ENCODE measurements at regions not wholly inside any gene's neighbourhood (a gene's known extent, or its start where the extent isn't known, plus 50 kb on each side); places are given as distances from the start of the nearest gene placed in this dataset.
"Not testable (repeated sequence)": the region's sequence is repeated elsewhere in the genome, so short reads cannot be mapped to it uniquely, and the experiment has no call there.

GRCh38 chr4:9611101-9611500, 166.9 kb downstream of the DEFB131A start:
- Mint-ChIP-seq H3K27me3 (ENCODE audit: unreplicated experiment) (peaks cover 2% of the 10 kb centered on the region), H3K9me3 (ENCODE audit: unreplicated experiment) (peaks cover 2% of the 10 kb centered on the region), H3K36me3 (ENCODE audit: unreplicated experiment) (peaks cover 5% of the 10 kb centered on the region), H3K4me3 (ENCODE audit: unreplicated experiment) (no peak overlapping the region), H3K4me1 (ENCODE audit: low read depth, unreplicated experiment) (no peaks in the 10 kb centered on the region), H3K27ac (ENCODE audit: unreplicated experiment) (no peak overlapping the region)
- no peak for TF ChIP-seq CTCF (IDR thresholded peaks at IDR 0.05; ENCODE audit: partially characterized antibody, unreplicated experiment)
- no peak for DNase-seq

- H3K4me3 Mint-ChIP-seq (ENCODE audit: unreplicated experiment); H3K9me3 Mint-ChIP-seq (ENCODE audit: unreplicated experiment); H3K4me1 Mint-ChIP-seq (ENCODE audit: low read depth, unreplicated experiment); H3K36me3 Mint-ChIP-seq (ENCODE audit: unreplicated experiment); DNase-seq; H3K27me3 Mint-ChIP-seq (ENCODE audit: unreplicated experiment); H3K27ac Mint-ChIP-seq (ENCODE audit: unreplicated experiment): not testable (repeated sequence)
Measured at GRCh38 chr4:9636411-9636810, 145.0 kb upstream of the DRD5 start.

- H3K4me3 Mint-ChIP-seq (ENCODE audit: unreplicated experiment); H3K9me3 Mint-ChIP-seq (ENCODE audit: unreplicated experiment); H3K27ac Mint-ChIP-seq (ENCODE audit: unreplicated experiment); DNase-seq; H3K36me3 Mint-ChIP-seq (ENCODE audit: unreplicated experiment); H3K4me1 Mint-ChIP-seq (ENCODE audit: low read depth, unreplicated experiment); H3K27me3 Mint-ChIP-seq (ENCODE audit: unreplicated experiment): not testable (repeated sequence)
- peak; percentile 74 for TF ChIP-seq CTCF (IDR thresholded peaks at IDR 0.05; ENCODE audit: partially characterized antibody, unreplicated experiment)
Measured at GRCh38 chr4:9659678-9660077, 121.8 kb upstream of the DRD5 start.

GRCh38 chr4:9660955-9661354, 120.5 kb upstream of the DRD5 start:
- not testable (repeated sequence) for H3K36me3 Mint-ChIP-seq (ENCODE audit: unreplicated experiment); H3K4me1 Mint-ChIP-seq (ENCODE audit: low read depth, unreplicated experiment); H3K4me3 Mint-ChIP-seq (ENCODE audit: unreplicated experiment); H3K9me3 Mint-ChIP-seq (ENCODE audit: unreplicated experiment); H3K27me3 Mint-ChIP-seq (ENCODE audit: unreplicated experiment); DNase-seq; H3K27ac Mint-ChIP-seq (ENCODE audit: unreplicated experiment)

- H3K36me3 Mint-ChIP-seq (ENCODE audit: unreplicated experiment); H3K4me3 Mint-ChIP-seq (ENCODE audit: unreplicated experiment); H3K9me3 Mint-ChIP-seq (ENCODE audit: unreplicated experiment); H3K4me1 Mint-ChIP-seq (ENCODE audit: low read depth, unreplicated experiment); H3K27ac Mint-ChIP-seq (ENCODE audit: unreplicated experiment); DNase-seq; H3K27me3 Mint-ChIP-seq (ENCODE audit: unreplicated experiment): not testable (repeated sequence)
Measured at GRCh38 chr4:9670725-9671124, 110.7 kb upstream of the DRD5 start.

- not testable (repeated sequence) for H3K9me3 Mint-ChIP-seq (ENCODE audit: unreplicated experiment); H3K27me3 Mint-ChIP-seq (ENCODE audit: unreplicated experiment); DNase-seq
Measured at GRCh38 chr4:9677357-9677756, 104.1 kb upstream of the DRD5 start.

GRCh38 chr4:9679704-9680478, 101.5 kb upstream of the DRD5 start:
- H3K4me3 Mint-ChIP-seq (ENCODE audit: unreplicated experiment), result no peak overlapping the region

More at GRCh38 chr4:9677357-9677756, 104.1 kb upstream of the DRD5 start:
- not testable (repeated sequence) for H3K36me3 Mint-ChIP-seq (ENCODE audit: unreplicated experiment); H3K4me3 Mint-ChIP-seq (ENCODE audit: unreplicated experiment); H3K4me1 Mint-ChIP-seq (ENCODE audit: low read depth, unreplicated experiment); H3K27ac Mint-ChIP-seq (ENCODE audit: unreplicated experiment)

GRCh38 chr4:9683174-9683573, 98.3 kb upstream of the DRD5 start:
- H3K4me1 Mint-ChIP-seq (ENCODE audit: low read depth, unreplicated experiment); H3K9me3 Mint-ChIP-seq (ENCODE audit: unreplicated experiment); H3K27me3 Mint-ChIP-seq (ENCODE audit: unreplicated experiment); H3K36me3 Mint-ChIP-seq (ENCODE audit: unreplicated experiment); H3K27ac Mint-ChIP-seq (ENCODE audit: unreplicated experiment); H3K4me3 Mint-ChIP-seq (ENCODE audit: unreplicated experiment); DNase-seq: not testable (repeated sequence)

More at GRCh38 chr4:9679704-9680478, 101.5 kb upstream of the DRD5 start:
- no peak overlapping the region for H3K27ac Mint-ChIP-seq (ENCODE audit: unreplicated experiment)
- H3K9me3 Mint-ChIP-seq (ENCODE audit: unreplicated experiment), result no peaks in the 10 kb centered on the region
- H3K4me1 Mint-ChIP-seq (ENCODE audit: low read depth, unreplicated experiment), result peaks cover under 1% of the 10 kb centered on the region
- no peak for TF ChIP-seq CTCF (IDR thresholded peaks at IDR 0.05; ENCODE audit: partially characterized antibody, unreplicated experiment)
- DNase-seq, result no peak
- H3K27me3 Mint-ChIP-seq (ENCODE audit: unreplicated experiment), result no peaks in the 10 kb centered on the region
- no peaks in the 10 kb centered on the region for H3K36me3 Mint-ChIP-seq (ENCODE audit: unreplicated experiment)

- not testable (repeated sequence) for DNase-seq; H3K27ac Mint-ChIP-seq (ENCODE audit: unreplicated experiment); H3K9me3 Mint-ChIP-seq (ENCODE audit: unreplicated experiment); H3K4me3 Mint-ChIP-seq (ENCODE audit: unreplicated experiment); H3K36me3 Mint-ChIP-seq (ENCODE audit: unreplicated experiment); H3K27me3 Mint-ChIP-seq (ENCODE audit: unreplicated experiment); H3K4me1 Mint-ChIP-seq (ENCODE audit: low read depth, unreplicated experiment)
Measured at GRCh38 chr4:9685016-9685415, 96.4 kb upstream of the DRD5 start.
